Epithelial cell of esophagus (primary cell): ENCODE measurements at regions not wholly inside any gene's neighbourhood (a gene's known extent, or its start where the extent isn't known, plus 50 kb on each side); places are given as distances from the start of the nearest gene placed in this dataset.

Experiments used
- DNase-seq: peaks from one replicate; pipeline ENCODE4 v3.0.0; 2010; ENCODE audit warnings: low read depth
- H3K4me3 ChIP-seq: 2 replicates; pipeline ENCODE4 v1.5.1; 2011; ENCODE audit warnings: mild to moderate bottlenecking, low read length, control low read depth
- CTCF ChIP-seq: IDR thresholded peaks from 2 replicates; pipeline ENCODE4 v1.5.1; 2011; ENCODE audit warnings: low read depth, mild to moderate bottlenecking, low read length, control low read depth, inconsistent platforms; ENCODE audit not compliant: insufficient read depth; ENCODE audit errors: missing control alignments

DNA sequence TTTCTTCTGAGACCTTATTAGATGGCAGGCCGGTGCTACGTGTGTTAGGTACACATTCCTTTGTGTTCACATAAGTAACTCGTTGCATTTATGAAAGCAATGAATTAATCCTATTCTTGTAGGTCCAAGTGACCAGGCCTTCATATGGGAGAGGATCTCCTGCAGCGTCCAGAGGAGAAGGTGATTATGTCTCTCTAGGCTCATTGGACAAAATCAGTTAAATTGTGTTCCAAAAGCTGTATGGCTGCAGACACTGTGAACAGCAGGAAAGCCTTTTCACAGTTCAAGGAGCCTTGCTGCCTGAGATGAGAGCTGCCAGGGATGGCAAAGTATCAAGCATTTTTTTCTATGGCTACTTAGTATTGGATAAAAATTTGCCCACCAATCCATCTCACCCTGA, 433.1 kb upstream of the FZD8 start:
- DNase-seq, result no peak
- TF ChIP-seq CTCF, result no peak
- no peak overlapping the region for H3K4me3 ChIP-seq

- no peak for TF ChIP-seq CTCF
- DNase-seq, result peak; percentile 62
- H3K4me3 ChIP-seq, result no peak overlapping the region
These were observed 431.8 kb upstream of the FZD8 start for GRCh38 chr10:36073796-36074345.

DNA sequence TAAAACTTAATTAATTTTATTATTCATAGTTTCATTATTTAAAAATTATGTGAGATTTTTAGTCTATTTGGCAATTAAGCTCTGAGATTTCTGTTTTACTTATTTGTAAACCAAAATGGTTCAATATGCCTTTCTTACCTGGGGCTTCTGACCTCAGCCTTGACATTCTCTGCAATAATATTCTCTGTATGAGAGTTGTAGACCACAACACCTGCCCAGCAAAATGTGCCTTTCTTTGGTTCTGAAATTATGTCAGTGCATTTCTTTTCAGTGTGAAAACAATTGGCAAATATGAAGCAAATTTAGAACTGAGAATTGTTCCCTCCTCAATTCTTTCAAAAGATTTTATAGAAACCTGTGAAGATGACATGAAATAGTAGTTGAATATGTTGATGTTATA, 426.4 kb upstream of the FZD8 start:
- H3K4me3 ChIP-seq, result no peak overlapping the region
- TF ChIP-seq CTCF, result no peak
- DNase-seq, result no peak

DNA sequence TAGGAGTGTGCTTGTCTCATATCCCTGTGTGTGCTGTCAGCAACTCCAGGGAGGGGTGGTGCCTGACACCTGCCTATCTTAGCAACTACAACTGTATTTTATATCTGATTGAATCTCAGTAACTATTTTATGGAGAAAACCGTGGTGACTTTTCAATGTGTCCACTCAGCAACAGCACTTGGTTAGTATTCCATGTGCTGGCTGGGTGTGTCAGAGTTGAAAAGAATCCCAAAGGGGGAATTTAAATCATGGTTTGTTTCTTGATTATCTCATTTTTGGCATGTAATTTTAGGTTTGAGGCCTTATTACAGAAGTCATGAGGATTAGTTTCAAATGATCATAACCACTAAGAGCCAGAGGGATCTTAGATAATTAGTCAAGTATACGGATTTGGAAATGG, 425.7 kb upstream of the FZD8 start:
- no peak overlapping the region for H3K4me3 ChIP-seq
- no peak for DNase-seq
- no peak for TF ChIP-seq CTCF

GRCh38 chr10:36066850-36067249, 424.8 kb upstream of the FZD8 start:
- no peak overlapping the region for H3K4me3 ChIP-seq
- no peak for TF ChIP-seq CTCF
- DNase-seq, result no peak

GRCh38 chr10:36066102-36066501, 424.0 kb upstream of the FZD8 start:
- no peak for DNase-seq
- H3K4me3 ChIP-seq, result no peak overlapping the region
- TF ChIP-seq CTCF, result no peak

DNA sequence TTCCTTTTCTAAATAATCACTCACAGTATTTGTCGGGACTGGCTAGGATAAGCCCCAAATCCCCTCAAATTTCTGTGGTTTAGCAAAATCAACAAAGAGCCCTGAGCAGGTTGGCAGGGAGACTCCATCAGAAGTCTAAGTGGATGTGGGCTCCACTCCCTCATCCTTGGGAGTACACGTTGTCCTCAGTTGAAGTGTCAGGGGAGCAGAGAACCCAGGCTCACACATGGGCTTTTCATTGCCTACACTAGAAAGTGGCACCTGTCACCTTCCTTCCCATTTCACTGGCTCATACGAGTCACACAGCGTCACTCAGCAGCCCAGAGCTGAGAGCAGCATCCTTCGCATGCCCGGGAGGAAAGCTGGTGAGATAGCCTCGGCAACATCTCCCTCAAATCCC, 421.3 kb upstream of the FZD8 start:
- no peak for DNase-seq
- TF ChIP-seq CTCF, result no peak
- H3K4me3 ChIP-seq, result no peak overlapping the region
